ENCODE measurements at regions not wholly inside any gene's neighbourhood (a gene's known extent, or its start where the extent isn't known, plus 50 kb on each side); places are given as distances from the start of the nearest gene placed in this dataset.
A peak's percentile ranks its signal among the peaks of the same experiment; 100 is the strongest.
"Not testable (repeated sequence)": the region's sequence is repeated elsewhere in the genome, so short reads cannot be mapped to it uniquely, and the experiment has no call there.

- TF ChIP-seq POLR2A (IDR thresholded peaks at IDR 0.05; ENCODE audit: low read length) = no peak
- no peak for TF ChIP-seq GATA1 (IDR thresholded peaks at IDR 0.05; ENCODE audit: low read depth, low read length)
- no peak for DNase-seq
These were observed 83.3 kb upstream of the SLC66A3 start for GRCh38 chr2:11071939-11072338.

- DNase-seq = no peak
- TF ChIP-seq GATA1 (IDR thresholded peaks at IDR 0.05; ENCODE audit: low read depth, low read length) = no peak
- no peak for TF ChIP-seq POLR2A (IDR thresholded peaks at IDR 0.05; ENCODE audit: low read length)
These were observed 82.7 kb upstream of the SLC66A3 start for GRCh38 chr2:11072550-11072949.

- peak; percentile 22 to 32 for DNase-seq
These were observed 82.0 kb upstream of the SLC66A3 start for GRCh38 chr2:11073251-11073650.

GRCh38 chr2:11073776-11074175 is 81.5 kb upstream of the SLC66A3 start:
- no peak for DNase-seq
- no peak for TF ChIP-seq GATA1 (IDR thresholded peaks at IDR 0.05; ENCODE audit: low read depth, low read length)
- TF ChIP-seq POLR2A (IDR thresholded peaks at IDR 0.05; ENCODE audit: low read length) = no peak

More at GRCh38 chr2:11073251-11073650, 82.0 kb upstream of the SLC66A3 start:
- TF ChIP-seq GATA1 (IDR thresholded peaks at IDR 0.05; ENCODE audit: low read depth, low read length) = no peak
- TF ChIP-seq POLR2A (IDR thresholded peaks at IDR 0.05; ENCODE audit: low read length) = no peak

- no peak for DNase-seq
- no peak for TF ChIP-seq POLR2A (IDR thresholded peaks at IDR 0.05; ENCODE audit: low read length)
- TF ChIP-seq GATA1 (IDR thresholded peaks at IDR 0.05; ENCODE audit: low read depth, low read length) = no peak
These were observed 80.9 kb upstream of the SLC66A3 start for GRCh38 chr2:11074246-11074820.

GRCh38 chr2:11075221-11075620 is 80.0 kb upstream of the SLC66A3 start:
- TF ChIP-seq POLR2A (IDR thresholded peaks at IDR 0.05; ENCODE audit: low read length) = no peak
- TF ChIP-seq GATA1 (IDR thresholded peaks at IDR 0.05; ENCODE audit: low read depth, low read length) = no peak
- no peak for DNase-seq

- no peak for DNase-seq
- TF ChIP-seq POLR2A (IDR thresholded peaks at IDR 0.05; ENCODE audit: low read length) = no peak
- TF ChIP-seq GATA1 (IDR thresholded peaks at IDR 0.05; ENCODE audit: low read depth, low read length) = no peak
These were observed 77.9 kb upstream of the SLC66A3 start for GRCh38 chr2:11077411-11077810.

- TF ChIP-seq GATA1 (IDR thresholded peaks at IDR 0.05; ENCODE audit: low read depth, low read length) (no peak), POLR2A (IDR thresholded peaks at IDR 0.05; ENCODE audit: low read length) (no peak)
- no peak for DNase-seq
These were observed 76.0 kb upstream of the SLC66A3 start for GRCh38 chr2:11079136-11079824.

GRCh38 chr2:11080253-11081115 is 74.8 kb upstream of the SLC66A3 start:
- DNase-seq = no peak
- TF ChIP-seq POLR2A (IDR thresholded peaks at IDR 0.05; ENCODE audit: low read length) (no peak), GATA1 (IDR thresholded peaks at IDR 0.05; ENCODE audit: low read depth, low read length) (no peak)

- TF ChIP-seq GATA1 (IDR thresholded peaks at IDR 0.05; ENCODE audit: low read depth, low read length) (no peak), POLR2A (IDR thresholded peaks at IDR 0.05; ENCODE audit: low read length) (no peak)
These were observed 72.4 kb upstream of the SLC66A3 start for GRCh38 chr2:11082880-11083279.

GRCh38 chr2:11088821-11089220 is 66.4 kb upstream of the SLC66A3 start:
- DNase-seq = not testable (repeated sequence)

More at GRCh38 chr2:11082880-11083279, 72.4 kb upstream of the SLC66A3 start:
- DNase-seq = no peak

- no peak for TF ChIP-seq GATA1 (IDR thresholded peaks at IDR 0.05; ENCODE audit: low read depth, low read length)
- TF ChIP-seq POLR2A (IDR thresholded peaks at IDR 0.05; ENCODE audit: low read length) = no peak
These were observed 65.1 kb upstream of the SLC66A3 start for GRCh38 chr2:11090187-11090586.

GRCh38 chr2:11092701-11093335 is 62.4 kb upstream of the SLC66A3 start:
- DNase-seq = no peak
- TF ChIP-seq GATA1 (IDR thresholded peaks at IDR 0.05; ENCODE audit: low read depth, low read length) (no peak), POLR2A (IDR thresholded peaks at IDR 0.05; ENCODE audit: low read length) (no peak)

More at GRCh38 chr2:11090187-11090586, 65.1 kb upstream of the SLC66A3 start:
- no peak for DNase-seq

GRCh38 chr2:11093467-11093866 is 61.8 kb upstream of the SLC66A3 start:
- no peak for TF ChIP-seq POLR2A (IDR thresholded peaks at IDR 0.05; ENCODE audit: low read length)
- TF ChIP-seq GATA1 (IDR thresholded peaks at IDR 0.05; ENCODE audit: low read depth, low read length) = no peak
- DNase-seq = no peak

Measured in erythroblast (primary cell).